H1 (cell line): ENCODE measurements at regions not wholly inside any gene's neighbourhood (a gene's known extent, or its start where the extent isn't known, plus 50 kb on each side); places are given as distances from the start of the nearest gene placed in this dataset.

Experiments
- CTCF ChIA-PET: fragments of 300-600 bp; sonication (Branson Sonifier 250); formaldehyde crosslinking; loops from one replicate; lab custom pipeline; 2021; ENCODE audit not compliant: partially characterized antibody; lab: Charles Lee
- POLR2A ChIA-PET: fragments of 300-600 bp; sonication (Branson Sonifier 250); formaldehyde crosslinking; loops from one replicate; lab custom pipeline; 2021; ENCODE audit warnings: inconsistent platforms; ENCODE audit not compliant: partially characterized antibody; lab: Charles Lee
- DNase-seq, 2 experiments: peaks; one replicate each; pipeline versions ENCODE4 v3.0.0 to v3.0.0-alpha.2; 2010 to 2022; ENCODE audit warnings: low spot score in 2 of 2, low read depth in 1 of 2, mixed read lengths in 1 of 2
- FAIRE-seq: peaks from 2 replicates; lab custom pipeline; 2011; peaks lifted over from hg19 to GRCh38; lab: Jason Lieb, UNC
- H2AFZ ChIP-seq: 2 replicates; pipeline ENCODE4 v1.8.1; 2012; ENCODE audit warnings: low read length, inconsistent platforms
- H2AK5ac ChIP-seq: 2 replicates; pipeline ENCODE4 v1.6.1; 2013; ENCODE audit warnings: low read depth, low read length
- H2BK120ac ChIP-seq: replicated peaks from 2 replicates; pipeline ENCODE3; 2013; ENCODE audit warnings: low read depth, low read length, inconsistent platforms
- H2BK12ac ChIP-seq: 2 replicates; pipeline ENCODE4 v1.6.1; 2013; ENCODE audit warnings: low read depth, low read length
- H2BK15ac ChIP-seq: 2 replicates; pipeline ENCODE4 v1.6.1; 2013; ENCODE audit warnings: low read length
- H2BK20ac ChIP-seq: 2 replicates; pipeline ENCODE4 v1.6.1; 2013; ENCODE audit warnings: low read length
- H2BK5ac ChIP-seq: 2 replicates; pipeline ENCODE4 v1.6.1; 2013; ENCODE audit warnings: low read depth, low read length
- H3K14ac ChIP-seq: 2 replicates; pipeline ENCODE4 v1.6.1; 2013; ENCODE audit warnings: inconsistent platforms; ENCODE audit not compliant: insufficient read length
- H3K18ac ChIP-seq: 2 replicates; pipeline ENCODE4 v1.6.1; 2013; ENCODE audit warnings: low read length; ENCODE audit errors: extremely low read depth
- H3K23ac ChIP-seq: 2 replicates; pipeline ENCODE4 v1.6.1; 2013; ENCODE audit warnings: inconsistent platforms; ENCODE audit not compliant: insufficient read length
- H3K23me2 ChIP-seq: 2 replicates; pipeline ENCODE4 v1.6.1; 2013; ENCODE audit warnings: low read depth, low read length
- H3K27ac ChIP-seq: 2 replicates; pipeline ENCODE4 v1.6.1; 2011; ENCODE audit warnings: low read depth, low read length, inconsistent platforms
- H3K27me3 ChIP-seq, 4 experiments: replicated peaks in 1 of 4; 1 replicate in 1 of 4; 2 replicates in 3 of 4; pipeline versions ENCODE4 v1.6.1 to v1.8.1; 2011 to 2013; ENCODE audit warnings: low read length in 3 of 4, mild to moderate bottlenecking in 3 of 4, inconsistent platforms in 2 of 4, mixed read lengths in 2 of 4, moderate library complexity in 1 of 4; ENCODE audit not compliant: control insufficient read depth in 3 of 4, insufficient read depth in 3 of 4; ENCODE audit errors: extremely low read depth in 1 of 4
- H3K36me3 ChIP-seq, 4 experiments: 2 replicates each; pipeline versions ENCODE4 v1.6.1 to v1.8.1; 2011 to 2013; ENCODE audit warnings: mild to moderate bottlenecking in 4 of 4, low read length in 3 of 4, moderate library complexity in 2 of 4, control low read depth in 1 of 4, inconsistent platforms in 1 of 4; ENCODE audit not compliant: insufficient read depth in 4 of 4, control insufficient read depth in 2 of 4
- H3K4ac ChIP-seq: replicated peaks from 2 replicates; pipeline ENCODE3; 2013; ENCODE audit warnings: low read length, low read depth, mixed read lengths, inconsistent platforms; ENCODE audit not compliant: insufficient read length
- H3K4me1 ChIP-seq, 4 experiments: replicated peaks in 1 of 4; 1 replicate in 1 of 4; 2 replicates in 3 of 4; pipeline versions ENCODE4 v1.6.1 to v1.8.1; 2011 to 2013; ENCODE audit warnings: low read length in 3 of 4, inconsistent platforms in 2 of 4, mixed read lengths in 1 of 4; ENCODE audit not compliant: insufficient read depth in 4 of 4, control insufficient read depth in 3 of 4
- H3K4me2 ChIP-seq, 2 experiments: 2 replicates each; pipeline versions ENCODE4 v1.6.1 to v1.8.1; 2011 to 2013; ENCODE audit warnings: low read depth in 2 of 2, low read length in 2 of 2, control low read depth in 1 of 2, inconsistent platforms in 1 of 2, mild to moderate bottlenecking in 1 of 2; ENCODE audit not compliant: insufficient read depth in 1 of 2
- H3K4me3 ChIP-seq, 4 experiments: fragments of 200-600, 300-600 bp in 1 of 4; sonication (generic), shearing (Covaris generic), sonication (Bioruptor Twin) in 1 of 4; 2 replicates each; pipeline versions ENCODE4 v1.5.1 to v1.8.1; 2011 to 2016; ENCODE audit warnings: low read length in 4 of 4, low read depth in 3 of 4, control low read depth in 2 of 4, inconsistent platforms in 2 of 4, mild to moderate bottlenecking in 2 of 4, mixed read lengths in 1 of 4, moderate library complexity in 1 of 4; ENCODE audit not compliant: insufficient read depth in 2 of 4; ENCODE audit errors: extremely low read depth in 1 of 4
- H3K56ac ChIP-seq: replicated peaks from 2 replicates; pipeline ENCODE3; 2013; ENCODE audit warnings: low read depth, mild to moderate bottlenecking, mixed read lengths, low read length, inconsistent platforms; ENCODE audit not compliant: insufficient read length
- H3K79me1 ChIP-seq: 2 replicates; pipeline ENCODE4 v1.6.1; 2013; ENCODE audit warnings: low read depth, low read length, control low read depth
- H3K79me2 ChIP-seq, 2 experiments: 2 replicates each; pipeline versions ENCODE4 v1.6.1 to v1.8.1; 2012 to 2013; ENCODE audit warnings: low read length in 2 of 2, mild to moderate bottlenecking in 2 of 2, inconsistent platforms in 1 of 2; ENCODE audit not compliant: insufficient read depth in 2 of 2, control insufficient read depth in 1 of 2
- H3K9ac ChIP-seq, 4 experiments: replicated peaks in 1 of 4; 1 replicate in 1 of 4; 2 replicates in 3 of 4; pipeline versions ENCODE4 v1.6.1 to v1.8.1; 2011 to 2013; ENCODE audit warnings: low read depth in 3 of 4, low read length in 3 of 4, control low read depth in 2 of 4, mild to moderate bottlenecking in 2 of 4, moderate library complexity in 2 of 4, inconsistent platforms in 1 of 4; ENCODE audit errors: extremely low read depth in 1 of 4
- H3K9me3 ChIP-seq, 2 experiments: 2 replicates each; pipeline versions ENCODE4 v1.6.1 to v1.8.1; 2012 to 2013; ENCODE audit warnings: mild to moderate bottlenecking in 2 of 2, moderate library complexity in 2 of 2, control low read depth in 1 of 2, inconsistent platforms in 1 of 2, low read depth in 1 of 2, low read length in 1 of 2, mixed read lengths in 1 of 2; ENCODE audit not compliant: insufficient read depth in 2 of 2
- H4K20me1 ChIP-seq, 2 experiments: replicated peaks in 1 of 2; 2 replicates each; pipeline versions ENCODE3 to v1.8.1; 2011 to 2013; ENCODE audit warnings: inconsistent platforms in 2 of 2, low read length in 2 of 2, mild to moderate bottlenecking in 1 of 2; ENCODE audit not compliant: insufficient read depth in 2 of 2, control insufficient read depth in 1 of 2
- H4K5ac ChIP-seq: 2 replicates; pipeline ENCODE4 v1.6.1; 2013; ENCODE audit warnings: low read length, low read depth, mixed read lengths, inconsistent platforms; ENCODE audit not compliant: insufficient read length
- H4K8ac ChIP-seq: 2 replicates; pipeline ENCODE4 v1.8.0; 2013; ENCODE audit warnings: mild to moderate bottlenecking, moderate library complexity, low read length, inconsistent platforms; ENCODE audit not compliant: insufficient read depth; ENCODE audit errors: extremely low read depth
- H4K91ac ChIP-seq: replicated peaks from 2 replicates; pipeline ENCODE3; 2013; ENCODE audit warnings: low read length, mixed read lengths, inconsistent platforms; ENCODE audit not compliant: insufficient read length
- EP300 ChIP-seq, 2 experiments: IDR thresholded peaks; 1 replicate in 1 of 2; 2 replicates in 1 of 2; pipeline ENCODE4 v1.6.1; 2011 to 2012; ENCODE audit warnings: low read depth in 2 of 2, low read length in 2 of 2, mild to moderate bottlenecking in 2 of 2, borderline replicate concordance in 1 of 2, inconsistent platforms in 1 of 2, moderate library complexity in 1 of 2
- FOSL1 ChIP-seq: IDR thresholded peaks from 2 replicates; pipeline ENCODE4 v1.6.1; 2011; ENCODE audit warnings: mild to moderate bottlenecking, low read depth, low read length, moderate library complexity; ENCODE audit not compliant: insufficient read depth
- KDM4A ChIP-seq: IDR thresholded peaks from one replicate; pipeline ENCODE4 v1.7.1; 2012; ENCODE audit warnings: low read depth, mild to moderate bottlenecking, moderate library complexity, low read length, inconsistent platforms; ENCODE audit not compliant: severe bottlenecking
- RFX5 ChIP-seq: IDR thresholded peaks from 2 replicates; pipeline ENCODE4 v1.6.1; 2011; ENCODE audit warnings: low read depth, low read length, improper control_type of control experiment, borderline replicate concordance
- RNF2 ChIP-seq: fragments of 200-900, 300-1000 bp; sonication (generic); IDR thresholded peaks from 2 replicates; pipeline ENCODE4 v1.7.1; 2016; ENCODE audit warnings: borderline replicate concordance, low read depth, mild to moderate bottlenecking, antibody characterized with exemption, low read length; ENCODE audit not compliant: poor library complexity, severe bottlenecking; ENCODE audit errors: missing control alignments
- ZNF274 ChIP-seq: IDR thresholded peaks from 2 replicates; pipeline ENCODE4 v1.7.0; 2012; ENCODE audit warnings: low read length, borderline replicate concordance; ENCODE audit errors: extremely low read depth

DNA sequence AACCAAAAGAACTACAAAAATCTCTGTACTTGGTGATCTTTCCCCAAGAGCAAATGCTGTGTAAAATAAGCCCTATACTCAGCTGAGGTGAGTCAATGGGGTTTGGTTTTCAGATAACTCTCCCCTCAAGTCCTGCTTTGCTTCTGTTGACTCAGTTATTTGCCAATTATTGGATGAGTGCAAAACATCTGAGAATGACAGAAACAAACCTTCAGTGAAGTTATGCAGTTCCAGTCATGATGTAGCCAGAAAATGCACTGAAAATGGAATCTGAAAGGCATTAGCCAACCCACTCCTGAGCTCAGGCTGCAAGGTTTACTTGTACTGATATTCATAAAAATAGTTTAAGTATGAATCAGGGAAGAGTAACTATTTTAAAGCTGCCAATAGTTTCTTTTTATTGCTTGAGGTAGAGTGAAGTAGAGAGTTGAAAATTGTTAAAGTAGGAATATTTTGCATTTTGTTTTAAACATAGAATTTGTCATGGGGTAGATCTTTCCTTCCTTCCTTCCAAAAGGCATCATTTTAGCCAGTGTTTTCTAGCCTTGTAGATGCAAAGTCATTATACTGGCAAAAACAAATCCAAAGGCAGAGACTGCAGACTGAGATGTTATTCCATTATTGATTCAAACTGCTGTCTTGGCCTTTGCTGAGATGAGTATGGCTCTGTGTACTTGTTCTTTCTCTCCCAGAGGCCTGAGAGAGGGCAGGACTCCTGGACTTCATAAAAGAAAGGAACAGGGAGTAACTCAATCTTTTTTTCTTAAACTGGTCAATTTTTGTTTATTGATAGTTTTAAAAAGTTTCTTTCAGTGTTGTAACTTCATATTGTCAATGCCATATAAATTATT is 215.3 kb downstream of the RND3 start:
- Histone ChIP-seq H4K20me1 (no peaks in the 10 kb centered on the region), H2AK5ac (no peak overlapping the region), H3K4me2 (no peak overlapping the region), H4K8ac (no peak overlapping the region), H3K9ac (no peak overlapping the region), H2BK12ac (no peak overlapping the region), H3K14ac (no peak overlapping the region), H3K4me1 (peaks cover 0 to 5% (median 2%) of the 10 kb centered on the region in 4 experiments; a peak in 1 of 7 replicates), H3K27me3 (no peaks in the 10 kb centered on the region), H2BK15ac (no peak overlapping the region), H2BK120ac (no peak overlapping the region), H3K18ac (no peak overlapping the region), H2BK5ac (no peak overlapping the region), H3K23ac (no peak overlapping the region), H3K79me1 (no peaks in the 10 kb centered on the region), H3K56ac (no peak overlapping the region), H3K4ac (no peak overlapping the region), H3K79me2 (no peaks in the 10 kb centered on the region), H3K27ac (no peak overlapping the region), H3K4me3 (no peak overlapping the region), H3K23me2 (no peaks in the 10 kb centered on the region), H2BK20ac (no peak overlapping the region), H3K36me3 (no peaks in the 10 kb centered on the region), H4K91ac (no peak overlapping the region), H3K9me3 (peaks cover 15% of the 10 kb centered on the region in 2 experiments), H2AFZ (no peak overlapping the region), H4K5ac (no peak overlapping the region)
- FAIRE-seq = no peak
- TF ChIP-seq FOSL1 = no peak
- TF ChIP-seq RNF2 = no peak
- no peak for TF ChIP-seq KDM4A
- TF ChIP-seq EP300 (IDR thresholded peaks at IDR 0.05; ENCODE audit: borderline replicate concordance in 1 of 2, low read depth in 2 of 2, low read length in 2 of 2) = no peak
- no peak for TF ChIP-seq RFX5
- no peak for TF ChIP-seq ZNF274
- POLR2A ChIA-PET = no interaction called here
- CTCF ChIA-PET = no interaction called here
- DNase-seq = no peak
